Stimulated activated CD8-positive, alpha-beta memory T cell treated with anti-CD3 and anti-CD28 coated beads, Interleukin-12 subunit alpha, Interleukin-12 subunit beta, amount 100 ng/mL, for 1 hour (primary cell): ENCODE measurements at regions not wholly inside any gene's neighbourhood (a gene's known extent, or its start where the extent isn't known, plus 50 kb on each side); places are given as distances from the start of the nearest gene placed in this dataset.
"Not testable (repeated sequence)": the region's sequence is repeated elsewhere in the genome, so short reads cannot be mapped to it uniquely, and the experiment has no call there.

ENCODE experiments used
- DNase-seq: peaks from one replicate; pipeline ENCODE4 v3.0.0-alpha.2; 2020; ENCODE audit warnings: low read depth

DNA sequence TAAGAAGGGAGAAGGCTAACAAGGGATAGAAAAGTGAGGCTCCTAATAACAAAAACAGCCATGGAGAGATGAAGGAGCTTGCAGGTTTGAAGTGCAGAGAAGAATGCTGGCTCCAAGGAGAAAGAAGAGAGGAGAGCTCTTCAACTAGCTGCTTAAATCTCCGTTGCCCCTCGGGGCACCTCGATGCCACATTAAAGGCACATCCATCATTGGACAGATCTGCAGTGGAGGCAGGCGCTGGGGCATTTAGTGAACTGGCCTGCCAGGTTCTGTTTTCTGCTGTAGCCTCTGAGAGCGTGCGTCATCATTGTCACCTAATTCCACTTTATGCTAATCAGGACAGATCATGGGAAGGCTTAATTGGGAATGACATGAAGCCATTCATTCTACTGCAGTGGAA is 1426.2 kb upstream of the WWC1 start:
- no peak for DNase-seq

DNA sequence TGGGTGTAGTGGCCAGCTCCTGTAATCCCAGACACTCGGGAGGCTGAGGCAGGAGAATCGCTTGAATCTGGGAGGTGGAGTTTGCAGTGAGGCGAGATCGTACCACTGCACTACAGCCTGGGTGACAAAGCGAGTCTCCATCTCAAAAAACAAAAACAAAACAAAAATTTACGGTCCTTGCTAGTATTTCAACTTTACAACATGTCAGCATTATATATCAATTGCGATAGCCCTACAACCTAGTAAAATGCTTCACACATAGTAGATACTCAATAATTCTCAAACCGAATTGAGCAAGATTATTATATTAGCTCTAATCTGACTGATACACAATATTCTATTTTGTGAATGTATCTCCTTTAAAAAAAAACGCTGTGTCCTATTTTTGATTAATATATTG is 1411.0 kb upstream of the WWC1 start:
- no peak for DNase-seq

DNA sequence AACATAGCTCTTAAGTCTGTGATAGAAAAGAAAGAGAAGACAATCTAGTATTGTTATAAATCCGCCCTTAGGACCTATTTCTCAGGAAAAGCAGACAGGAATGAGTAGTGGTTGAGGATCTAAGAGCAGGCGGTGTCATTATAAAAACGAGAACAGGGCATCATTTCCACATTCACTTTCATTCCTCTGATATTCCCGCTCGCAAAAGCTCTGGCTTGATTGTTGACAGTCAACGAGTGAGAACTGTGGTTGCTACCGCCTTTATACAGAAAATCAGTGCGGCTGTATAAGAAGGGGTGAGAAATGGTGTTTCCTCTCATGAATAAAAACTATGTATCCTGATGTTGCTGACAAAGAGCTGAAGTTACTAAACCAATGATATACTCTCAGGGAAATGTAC is 1409.6 kb upstream of the WWC1 start:
- no peak for DNase-seq

DNA sequence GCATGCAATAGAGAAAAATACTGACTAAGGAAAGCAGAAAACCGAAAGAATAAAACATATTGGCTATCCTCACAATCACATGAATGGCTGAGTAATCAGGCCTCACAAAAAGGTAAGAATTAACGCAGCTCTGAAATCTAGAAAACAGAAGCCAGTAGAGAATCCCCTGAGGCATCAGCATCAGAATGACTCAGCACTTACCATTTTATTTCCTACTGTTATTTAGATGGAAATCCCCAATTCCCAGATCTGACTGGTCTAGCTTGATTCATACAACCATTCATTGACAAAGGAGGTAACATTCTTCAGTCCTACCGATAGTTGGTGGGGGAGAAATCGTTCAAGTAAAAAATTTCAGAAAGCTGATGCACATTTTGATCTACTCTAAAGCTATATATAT is 1408.4 kb upstream of the WWC1 start:
- DNase-seq = no peak

DNA sequence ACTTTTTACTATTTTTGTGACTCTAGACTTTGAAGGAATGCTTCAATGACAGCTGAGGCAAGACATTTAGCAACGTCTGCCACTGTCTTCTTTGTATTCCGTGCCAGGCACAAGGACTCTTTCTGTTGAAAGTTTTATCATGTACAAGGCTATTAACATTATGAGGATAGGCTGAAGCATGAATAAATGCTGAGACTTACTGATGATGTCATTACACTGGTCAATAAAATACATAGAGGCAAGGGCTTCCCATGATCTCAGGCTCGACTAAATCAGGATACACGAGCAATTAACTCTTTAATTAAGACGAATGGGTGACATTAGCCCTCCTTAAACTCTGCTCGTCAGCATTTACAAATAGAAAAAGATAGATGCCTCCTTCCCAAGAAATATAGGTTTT is 1393.3 kb upstream of the WWC1 start:
- DNase-seq = no peak

DNA sequence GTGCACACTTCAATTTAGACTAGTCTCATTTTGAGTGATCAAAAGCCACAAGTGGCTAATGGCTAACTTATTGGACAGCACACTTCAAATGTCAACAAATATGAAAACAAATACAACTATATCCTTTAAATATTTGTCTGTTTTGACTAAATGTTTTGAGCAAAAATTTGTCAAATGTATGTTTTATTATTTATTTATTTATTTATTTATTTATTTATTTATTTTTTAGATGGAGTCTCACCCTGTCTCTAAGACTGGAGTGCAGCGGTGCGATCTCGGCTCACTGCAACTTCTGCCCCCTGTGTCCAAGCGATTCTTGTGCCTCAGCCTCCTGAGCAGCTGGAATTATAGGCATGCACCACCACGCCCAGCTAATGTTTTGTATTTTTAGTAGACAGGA is 1392.1 kb upstream of the WWC1 start:
- DNase-seq = no peak

DNA sequence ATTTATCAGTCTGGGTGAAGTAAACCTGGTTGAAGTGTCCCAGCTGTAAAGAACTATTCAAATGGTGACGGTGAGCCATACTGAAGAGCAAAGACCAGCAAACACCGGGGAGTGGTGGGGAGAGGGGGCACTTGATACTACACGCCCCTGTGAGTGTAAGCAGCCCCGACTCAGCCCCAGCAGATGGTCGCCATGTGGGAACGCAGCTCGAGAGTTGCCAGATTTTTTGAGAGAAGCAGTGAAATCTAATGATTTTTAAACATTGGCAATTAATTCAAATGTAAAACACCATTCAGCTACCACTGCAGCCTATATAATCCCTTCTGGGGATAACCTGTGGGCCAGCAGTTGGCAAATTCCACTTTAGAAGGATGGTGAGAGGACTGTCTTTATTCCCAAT is 1386.9 kb upstream of the WWC1 start:
- DNase-seq = no peak

DNA sequence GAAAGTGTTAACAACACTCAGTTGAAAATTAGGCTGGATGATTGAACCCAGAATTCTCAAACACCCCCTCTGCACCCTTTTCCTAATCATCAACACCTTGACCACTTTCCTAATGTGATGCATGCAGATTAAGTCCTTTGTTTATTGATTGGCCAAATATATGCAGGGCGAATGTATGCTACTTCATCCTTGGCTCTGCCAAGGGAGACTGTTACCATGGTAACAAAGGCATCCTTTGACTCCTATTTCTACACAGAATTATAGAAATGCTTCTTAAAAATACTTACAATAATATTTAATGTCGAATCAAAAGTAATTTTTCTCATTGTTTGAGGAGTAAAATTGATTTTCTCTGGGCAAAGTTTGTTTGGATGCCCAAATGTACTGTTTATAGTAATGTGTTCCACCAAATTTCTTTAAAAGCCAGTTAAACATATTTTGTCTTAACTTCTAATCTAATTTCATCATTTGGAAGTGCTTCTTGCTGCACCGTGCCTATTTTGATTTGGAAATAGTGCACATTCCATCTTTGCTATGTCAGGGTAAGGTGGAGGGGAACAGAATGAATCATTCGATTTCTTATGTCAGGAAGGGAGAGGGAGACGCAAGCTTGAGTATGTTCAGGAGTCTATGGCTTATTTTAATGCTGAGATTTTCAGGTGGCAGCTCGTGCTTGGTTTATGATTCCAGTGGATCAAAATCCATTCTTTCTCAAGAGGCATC is 1384.3 kb upstream of the WWC1 start:
- no peak for DNase-seq

DNA sequence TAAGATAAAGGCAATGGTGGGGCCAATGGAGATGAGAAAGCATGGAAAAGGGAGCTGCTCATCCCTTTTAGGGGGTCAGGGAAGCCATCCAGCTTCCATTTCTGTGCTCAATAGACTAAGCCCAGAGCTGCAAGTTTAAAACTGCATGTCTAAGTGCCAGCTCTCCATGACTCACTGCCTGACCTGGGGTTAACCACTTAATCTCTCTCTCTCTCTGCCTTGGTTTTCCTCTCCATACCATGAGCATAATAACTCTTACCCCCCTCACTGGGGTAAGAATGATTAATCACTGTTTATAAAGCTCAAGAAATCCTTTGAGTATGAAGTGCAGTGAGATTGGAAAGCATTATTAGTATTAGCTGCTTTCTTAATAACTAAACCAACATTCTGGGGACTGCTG is 1382.4 kb upstream of the WWC1 start:
- no peak for DNase-seq

DNA sequence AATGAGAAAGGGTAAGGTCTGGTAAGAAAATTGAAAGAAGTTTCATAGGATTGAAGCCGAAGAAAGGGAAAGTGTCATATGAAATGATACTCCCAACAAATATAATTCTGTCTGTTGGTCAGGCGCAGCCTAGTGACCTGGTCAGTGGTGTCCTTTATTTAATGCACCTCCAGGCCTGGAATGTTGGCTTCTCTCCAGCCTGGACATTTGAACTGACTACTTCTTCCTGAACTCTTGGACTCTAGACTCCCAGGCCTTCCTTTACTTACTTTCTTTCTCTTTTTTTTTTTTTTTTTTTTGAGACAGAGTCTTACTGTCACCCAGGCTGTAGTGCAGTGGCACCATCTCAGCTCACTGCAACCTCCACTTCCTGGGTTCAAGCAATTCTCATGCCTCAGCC is 1381.5 kb upstream of the WWC1 start:
- DNase-seq = no peak

DNA sequence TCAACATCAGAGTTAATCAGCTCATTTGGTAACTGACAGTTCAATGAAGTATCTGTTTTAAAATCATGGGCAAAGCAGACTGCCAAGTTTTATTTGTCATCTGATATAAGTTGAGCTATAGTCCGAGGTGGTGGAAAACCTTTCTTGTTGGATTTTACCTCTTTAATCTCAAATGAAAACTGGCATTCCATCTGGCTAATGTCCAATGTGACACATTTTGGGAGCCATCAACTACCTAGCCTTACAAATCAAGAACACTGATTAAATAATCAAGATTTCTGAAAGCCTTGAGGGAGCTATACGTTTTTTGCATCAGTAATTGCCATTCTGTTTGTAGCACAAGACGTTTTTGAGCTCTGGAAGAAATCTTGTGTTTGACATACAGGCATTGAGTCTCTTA is 1380.5 kb upstream of the WWC1 start:
- DNase-seq = no peak

DNA sequence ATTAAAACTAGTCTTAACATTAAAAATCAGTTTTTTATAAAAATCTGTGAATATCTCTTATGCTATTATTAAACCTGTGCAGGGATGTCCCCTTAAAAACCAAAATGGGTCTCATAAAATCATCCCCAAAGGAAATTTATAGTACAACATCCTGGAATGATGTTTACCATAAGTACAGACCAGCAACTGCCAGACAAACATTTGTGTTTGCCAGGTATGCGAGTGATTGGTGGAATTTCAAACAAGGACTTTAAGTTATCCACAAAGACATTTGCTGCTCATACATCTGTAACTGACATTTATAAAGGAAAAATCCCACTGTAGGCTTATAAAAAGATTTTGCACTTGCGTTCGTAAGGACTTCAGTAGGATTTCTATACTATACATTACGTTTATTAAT is 1375.4 kb upstream of the WWC1 start:
- no peak for DNase-seq

DNA sequence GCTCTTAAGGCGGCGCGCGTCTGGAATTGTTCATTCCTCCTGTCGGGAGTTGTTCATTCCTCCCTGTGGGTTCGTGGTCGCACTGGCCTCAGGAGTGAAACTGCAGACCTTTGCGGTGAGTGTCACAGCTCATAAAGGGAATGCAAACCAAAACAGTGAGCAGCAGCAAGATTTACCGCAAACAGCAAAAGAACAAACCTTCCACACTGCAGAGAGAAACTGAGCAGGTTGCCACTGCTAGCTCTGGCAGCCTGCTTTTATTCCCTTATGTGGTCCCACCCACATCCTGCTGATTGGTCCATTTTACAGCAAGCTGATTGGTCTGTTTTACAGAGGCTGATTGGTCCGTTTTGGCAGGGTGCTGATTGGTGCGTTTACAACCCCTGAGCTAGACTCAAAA is 1365.3 kb upstream of the WWC1 start:
- no peak for DNase-seq

DNA sequence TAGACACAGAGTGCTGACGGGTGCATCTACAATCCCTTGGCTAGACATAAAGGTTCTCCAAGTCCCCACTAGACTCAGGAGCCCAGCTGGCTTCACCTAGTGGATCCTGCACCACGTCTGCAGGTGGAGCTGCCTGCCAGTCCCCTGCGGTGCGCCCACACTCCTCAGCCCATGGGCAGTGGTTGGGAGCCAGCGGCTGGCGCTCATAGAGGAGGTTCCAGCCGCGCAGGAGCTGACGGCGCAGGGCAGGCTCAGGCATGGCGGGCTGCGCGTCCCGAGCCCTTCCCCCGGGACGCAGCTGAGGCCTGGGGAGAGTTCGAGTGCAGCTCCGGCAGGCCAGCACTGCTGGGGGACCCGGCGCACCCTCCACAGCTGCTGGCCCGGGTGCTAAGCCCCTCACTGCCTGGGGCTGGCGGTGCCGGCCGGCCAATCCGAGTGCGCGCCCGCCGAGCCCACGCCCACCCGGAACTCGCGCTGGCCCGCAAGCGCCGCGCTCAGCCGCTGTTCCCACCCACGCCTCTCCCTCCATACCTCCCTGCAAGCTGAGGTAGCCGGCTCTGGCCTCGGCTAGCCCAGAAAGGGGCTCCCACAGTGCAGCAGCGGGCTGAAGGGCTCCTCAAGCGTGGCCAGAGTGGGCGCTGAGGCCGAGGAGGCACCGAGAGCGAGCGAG is 1364.5 kb upstream of the WWC1 start:
- DNase-seq = not testable (repeated sequence)

DNA sequence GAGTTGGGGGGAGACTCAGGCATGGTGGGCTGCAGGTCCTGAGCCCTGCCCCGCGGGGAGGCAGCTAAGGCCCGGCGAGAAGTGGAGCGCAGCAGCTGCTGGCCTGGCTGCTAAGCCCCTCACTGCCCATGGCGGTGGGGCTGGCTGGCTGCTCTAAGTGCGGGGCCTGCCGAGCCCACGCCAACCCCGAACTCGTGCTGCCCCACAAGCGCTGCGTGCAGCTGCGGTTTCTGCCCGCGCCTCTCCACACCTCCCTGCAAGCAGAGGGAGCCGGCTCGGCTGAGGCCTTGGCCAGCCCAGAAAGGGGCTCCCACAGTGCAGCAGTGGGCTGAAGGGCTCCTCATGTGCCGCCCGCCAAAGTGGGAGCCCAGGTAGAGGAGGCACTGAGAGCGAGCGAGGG is 1355.1 kb upstream of the WWC1 start:
- no peak for DNase-seq

DNA sequence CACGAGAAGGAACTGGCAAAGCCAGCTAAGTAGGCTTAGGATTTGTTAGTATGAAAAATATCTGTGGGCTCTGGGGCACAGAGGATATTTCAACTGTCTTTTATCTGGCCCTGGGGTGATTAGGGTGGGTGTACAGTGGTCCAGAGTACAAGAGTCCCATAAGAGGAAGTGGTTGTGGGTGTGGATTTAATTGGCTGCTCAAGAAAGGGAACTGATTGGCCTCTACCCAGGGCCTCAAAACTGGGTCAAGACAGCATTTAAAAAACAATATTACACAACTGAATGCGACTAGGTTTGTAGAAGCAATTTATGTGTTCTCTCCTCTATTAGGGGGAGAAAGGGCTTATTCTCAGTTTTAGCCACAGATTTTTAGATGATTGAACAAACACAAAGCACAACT is 1353.4 kb upstream of the WWC1 start:
- no peak for DNase-seq

DNA sequence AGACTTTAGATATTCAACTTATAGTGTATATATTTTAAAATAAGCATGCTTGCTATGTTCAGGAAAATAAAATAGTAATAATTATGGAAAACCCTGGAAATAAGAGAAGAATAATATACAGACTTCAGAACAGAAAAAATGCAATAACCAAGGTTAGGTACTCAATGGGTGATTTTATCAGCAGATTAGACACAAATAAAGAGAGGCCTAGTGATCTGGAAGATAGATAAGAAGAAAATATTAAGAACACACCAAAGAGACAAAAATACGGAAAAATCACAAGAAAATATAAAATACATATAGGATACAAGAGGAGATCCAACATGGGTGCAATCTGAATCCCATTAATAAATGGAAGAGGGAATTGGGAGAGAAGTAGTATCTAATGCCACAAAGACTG is 1348.5 kb upstream of the WWC1 start:
- DNase-seq = no peak

DNA sequence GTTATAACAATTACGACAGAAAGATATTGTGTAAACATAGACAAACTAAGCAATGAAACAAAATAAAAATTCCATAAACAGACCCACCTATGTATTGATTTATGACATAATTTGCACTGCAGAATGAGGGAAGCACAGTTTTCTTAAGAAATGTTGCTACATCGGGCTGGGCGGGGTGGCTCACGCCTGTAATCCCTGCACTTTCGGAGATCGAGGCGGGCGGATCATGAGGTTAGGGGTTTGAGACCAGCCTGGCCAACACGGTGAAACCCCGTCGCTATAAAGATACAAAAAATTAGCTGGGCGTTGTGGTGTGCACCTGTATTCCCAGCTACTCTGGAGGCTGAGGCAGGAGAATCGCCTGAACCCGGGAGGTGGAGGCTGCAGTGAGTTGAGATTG is 1344.4 kb upstream of the WWC1 start:
- no peak for DNase-seq

DNA sequence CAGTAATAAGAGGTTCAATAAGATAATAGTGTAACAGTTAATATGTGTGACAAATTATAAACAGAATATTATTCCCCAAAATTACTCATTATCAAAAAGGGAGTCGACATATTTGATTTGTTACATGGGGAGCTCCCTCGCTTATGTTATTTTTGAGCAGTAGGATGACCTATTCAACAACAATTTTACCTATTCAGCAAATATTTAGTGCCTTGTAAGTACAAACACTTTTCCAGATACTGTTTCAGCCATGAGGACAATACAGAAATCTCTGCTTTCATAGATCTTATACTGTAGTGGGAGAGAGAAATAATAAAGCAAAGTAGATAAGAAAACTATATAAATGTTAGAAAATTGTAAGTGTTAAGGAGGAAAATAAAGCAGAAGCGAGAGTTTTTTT is 1342.8 kb upstream of the WWC1 start:
- DNase-seq = no peak

DNA sequence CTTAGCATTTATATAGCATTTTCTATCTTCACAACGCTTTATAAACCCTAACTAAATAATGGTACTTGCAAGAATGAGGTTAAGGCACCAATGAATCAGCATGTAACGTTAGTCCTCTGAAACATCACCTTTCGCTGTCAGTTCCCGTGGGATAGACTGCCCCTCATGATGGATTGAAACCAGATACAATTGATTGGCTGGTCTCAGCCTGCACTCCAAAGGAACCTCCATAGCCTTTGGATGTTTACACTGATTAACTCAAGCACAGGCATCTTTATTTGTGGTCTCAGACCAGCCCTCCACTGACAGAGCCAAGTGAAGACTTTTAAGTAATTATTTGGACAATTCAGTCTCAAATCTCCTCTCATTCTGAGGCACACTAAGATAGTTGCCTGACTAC is 1339.4 kb upstream of the WWC1 start:
- DNase-seq = no peak

DNA sequence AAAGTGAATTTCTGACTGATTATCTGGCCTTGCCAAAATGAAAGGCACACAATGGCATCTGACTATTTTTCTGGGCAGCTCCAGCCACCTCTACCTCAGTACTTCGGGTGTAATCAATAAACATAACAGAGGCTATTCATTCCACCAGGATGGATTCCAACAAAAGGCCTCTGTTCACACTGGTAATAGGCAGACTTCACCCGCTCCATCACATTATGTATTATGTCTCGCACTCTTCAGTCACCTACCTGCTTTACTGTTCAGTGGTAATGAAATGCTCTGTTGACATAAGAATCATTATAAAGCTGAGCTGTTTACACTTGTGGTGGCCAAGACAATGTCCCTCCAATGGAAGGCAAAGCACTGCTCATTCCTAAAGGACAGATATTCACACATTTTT is 1333.7 kb upstream of the WWC1 start:
- no peak for DNase-seq

DNA sequence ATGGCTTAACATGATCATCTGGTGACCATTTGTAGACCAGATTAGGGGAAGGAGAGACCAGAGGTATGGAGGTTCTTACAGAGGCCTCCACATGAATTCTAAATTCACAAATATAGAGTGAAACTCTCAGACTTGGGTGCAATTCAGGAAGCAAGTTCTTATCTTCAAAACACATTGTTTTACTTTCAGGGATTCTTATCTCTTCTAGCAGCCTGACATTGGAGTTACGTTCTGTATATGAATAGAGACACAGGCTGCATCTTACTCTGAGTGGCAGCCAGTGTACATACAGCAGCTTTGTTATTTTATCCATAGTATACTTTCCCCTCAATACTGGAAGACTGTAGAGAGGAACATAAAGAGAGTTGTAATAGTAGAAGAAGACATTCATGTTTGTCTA is 1331.7 kb upstream of the WWC1 start:
- DNase-seq = no peak

DNA sequence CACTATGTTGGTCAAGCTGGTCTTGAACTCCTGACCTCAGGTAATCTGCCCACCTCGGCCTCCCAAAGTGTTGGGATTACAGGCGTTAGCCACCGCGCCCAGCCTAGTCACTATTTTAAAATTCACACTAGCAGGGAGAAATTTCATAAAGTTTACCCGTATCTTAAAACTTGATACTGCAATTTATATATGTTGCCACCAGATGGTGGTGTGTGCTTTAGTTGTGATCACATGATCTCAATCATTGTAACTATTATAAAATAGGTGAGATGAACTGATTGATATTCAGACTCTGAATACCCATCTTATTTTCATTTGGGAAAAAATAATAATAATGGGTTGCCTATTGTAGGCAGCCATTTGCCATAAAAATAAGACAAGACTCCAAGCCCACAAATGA is 1330.4 kb upstream of the WWC1 start:
- DNase-seq = no peak

DNA sequence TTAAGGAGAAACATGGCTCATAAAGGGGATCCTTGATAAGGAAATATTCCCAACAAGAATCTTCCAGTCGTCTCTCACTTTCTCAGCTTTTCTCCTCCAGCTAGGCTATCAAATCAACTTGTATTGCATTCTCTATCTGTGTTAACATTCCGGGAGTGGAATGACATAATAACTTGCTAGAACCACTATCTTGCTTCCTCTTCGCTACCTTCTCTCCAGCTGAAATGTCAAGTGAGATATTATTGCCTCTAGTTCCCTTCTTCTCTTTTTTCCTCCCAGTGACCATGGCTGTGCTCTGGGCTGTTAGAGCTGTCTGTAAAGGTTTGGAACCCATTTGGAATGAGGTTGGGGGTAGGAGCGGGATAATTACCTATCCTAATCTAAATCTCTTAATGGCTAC is 1329.5 kb upstream of the WWC1 start:
- DNase-seq = no peak
